Esophagus squamous epithelium (tissue), 5 donors: ENCODE measurements at regions not wholly inside any gene's neighbourhood (a gene's known extent, or its start where the extent isn't known, plus 50 kb on each side); places are given as distances from the start of the nearest gene placed in this dataset.
A peak's percentile ranks its signal among the peaks of the same experiment; 100 is the strongest.

ENCODE experiments used
- DNase-seq: peaks from one replicate; lab custom pipeline; 2025; lab: John Stamatoyannopoulos, UW
- H3K27ac ChIP-seq, 4 donors: fragments of 200-600 bp; sonication (generic); one replicate each; pipeline ENCODE4 v1.5.1; 2016 to 2019; ENCODE audit warnings: mild to moderate bottlenecking in 1 of 4
- H3K27me3 ChIP-seq, 4 donors: fragments of 200-600 bp; sonication (generic); 1 replicate in 3 of 4; 2 replicates in 1 of 4; pipeline versions ENCODE4 v1.5.1 to v1.6.0; 2017 to 2021; ENCODE audit warnings: antibody characterized with exemption in 1 of 4
- H3K36me3 ChIP-seq, 3 donors: fragments of 200-600 bp; sonication (generic); one replicate each; pipeline ENCODE4 v1.5.1; 2016 to 2019
- H3K4me1 ChIP-seq, 3 donors: fragments of 200-600 bp; sonication (generic); one replicate each; pipeline ENCODE4 v1.5.1; 2017 to 2019
- H3K4me3 ChIP-seq, 4 donors: fragments of 200-600 bp; sonication (generic); 1 replicate in 3 of 4; 2 replicates in 1 of 4; pipeline ENCODE4 v1.5.1; 2016 to 2019; ENCODE audit warnings: mild to moderate bottlenecking in 2 of 4, moderate library complexity in 1 of 4
- H3K9me3 ChIP-seq, 3 donors: fragments of 200-600 bp; sonication (generic); one replicate each; pipeline ENCODE4 v1.5.1; 2016 to 2019
- CTCF ChIP-seq, 6 experiments: fragments of 450-650 bp in 4 of 6; fragments of 200-600 bp in 2 of 6; sonication (generic) in 2 of 6; IDR thresholded peaks; one replicate each; pipeline ENCODE4 v1.5.1; 2016 to 2019; ENCODE audit warnings: antibody characterized with exemption in 6 of 6, mild to moderate bottlenecking in 4 of 6, moderate library complexity in 4 of 6
- POLR2A ChIP-seq, 4 donors: fragments of 450-650 bp; IDR thresholded peaks; one replicate each; pipeline ENCODE4 v1.6.1; 2017; ENCODE audit warnings: antibody characterized with exemption in 4 of 4, mild to moderate bottlenecking in 4 of 4, moderate library complexity in 3 of 4
- WGBS, 2 donors: methylation state at CpG; one replicate each; pipeline ENCODE4 v1.1.5; 2018; 5-methylcytosine and 5-hydroxymethylcytosine counted together
- intact Hi-C: fragments of 100-400 bp; cut with DNase I; formaldehyde crosslinking; loops from one replicate; pipeline ENCODE4 v1.15.0; 2022
- donor health status: DM: yes; HTN: yes; CAD: no.

DNA sequence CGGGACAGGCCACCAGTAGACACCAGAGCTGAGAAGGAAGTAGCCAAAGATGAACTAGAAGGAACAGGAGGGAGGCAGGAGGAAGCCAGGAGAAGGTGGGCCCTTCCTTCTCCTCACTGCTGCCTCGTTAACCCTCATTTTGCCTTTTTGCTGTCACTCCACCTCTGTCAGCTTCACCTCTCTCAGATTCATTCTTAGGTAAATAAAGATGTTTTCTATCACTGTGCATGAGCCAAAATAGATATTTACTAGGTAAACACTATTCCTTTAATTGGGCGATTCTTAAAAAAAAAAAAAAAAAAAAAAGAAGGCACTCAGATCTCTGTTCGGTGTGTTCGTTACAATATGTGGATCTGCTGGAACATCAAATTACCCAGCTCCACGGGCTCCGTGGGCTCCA, 112.3 kb downstream of the GLUL start:
- no peak overlapping the region for H3K4me3 ChIP-seq
- H3K27me3 ChIP-seq: no peaks in the 10 kb centered on the region
- no peaks in the 10 kb centered on the region for H3K4me1 ChIP-seq
- WGBS, 2 donors: 52 to 64% methylated on average over 7 of the region's 7 CpGs
- H3K36me3 ChIP-seq: no peaks in the 10 kb centered on the region
- H3K9me3 ChIP-seq: no peaks in the 10 kb centered on the region
- DNase-seq: no peak
- H3K27ac ChIP-seq: peak overlapping the region in 2 of 4 donors; percentile 6 to 45
- TF ChIP-seq CTCF (IDR thresholded peaks at IDR 0.05): no peak
- TF ChIP-seq POLR2A (IDR thresholded peaks at IDR 0.05): no peak
- intact Hi-C loops: no loop called here

DNA sequence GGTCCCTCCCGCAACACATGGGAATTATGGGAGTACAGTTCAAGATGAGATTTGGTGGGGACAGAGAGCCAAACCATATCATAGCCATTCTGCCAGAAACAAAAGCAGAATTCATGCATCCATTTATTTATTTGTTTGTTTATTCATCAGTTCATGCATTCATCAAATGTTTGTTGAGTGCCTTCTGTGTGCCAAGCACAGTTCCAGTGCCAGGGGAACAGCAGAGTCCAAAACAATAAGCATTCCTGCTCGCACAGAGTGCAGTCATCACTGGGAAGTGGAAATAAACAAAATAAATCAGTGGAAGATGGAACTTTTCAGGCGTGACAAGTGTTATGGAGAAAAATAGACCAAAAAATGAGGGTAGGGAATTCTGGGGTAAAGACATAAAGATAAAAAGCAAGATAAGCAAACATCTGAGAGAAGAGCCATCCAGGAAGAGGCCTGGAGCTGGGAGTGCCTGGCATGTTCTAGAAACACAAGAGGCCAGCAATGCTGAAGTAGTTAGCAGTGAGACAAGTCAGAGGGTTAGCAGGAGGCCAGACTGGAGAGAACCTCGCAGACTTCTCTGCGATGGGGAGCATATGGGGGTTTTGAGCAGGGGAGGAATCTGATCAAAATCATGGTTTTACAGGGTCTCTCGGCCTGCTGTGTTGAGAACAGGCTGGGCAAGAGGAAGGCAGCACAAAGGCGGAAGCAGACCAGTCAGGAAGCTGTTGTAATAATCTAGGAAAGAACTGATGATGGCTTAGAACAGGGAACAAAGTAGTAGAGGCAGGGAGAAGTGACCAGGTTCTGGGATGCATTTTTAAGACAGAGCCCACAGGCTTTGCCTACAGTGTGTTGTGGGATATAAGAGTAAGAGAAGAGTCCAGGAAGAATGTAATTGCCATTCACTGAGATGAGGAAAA, 113.2 kb downstream of the GLUL start:
- no peak overlapping the region for H3K4me3 ChIP-seq
- H3K9me3 ChIP-seq: no peaks in the 10 kb centered on the region
- no peaks in the 10 kb centered on the region for H3K27me3 ChIP-seq
- H3K36me3 ChIP-seq: no peaks in the 10 kb centered on the region
- intact Hi-C loops: no loop called here
- no peak for DNase-seq
- no peaks in the 10 kb centered on the region for H3K4me1 ChIP-seq
- TF ChIP-seq POLR2A (IDR thresholded peaks at IDR 0.05): no peak
- TF ChIP-seq CTCF (IDR thresholded peaks at IDR 0.05): no peak
- WGBS, 2 donors: 68 to 77% methylated on average over 7 of the region's 7 CpGs
- peak overlapping the region in 3 of 4 donors; percentile 6 to 45 (median 13) for H3K27ac ChIP-seq

- intact Hi-C loops: no loop called here
- no peak for DNase-seq
- Histone ChIP-seq H3K27ac (no peak overlapping the region), H3K36me3 (no peaks in the 10 kb centered on the region), H3K4me1 (no peaks in the 10 kb centered on the region), H3K27me3 (no peaks in the 10 kb centered on the region), H3K9me3 (no peaks in the 10 kb centered on the region), H3K4me3 (no peak overlapping the region)
- 74 to 87% methylated on average over 4 of the region's 4 CpGs for WGBS, 2 donors
- TF ChIP-seq POLR2A (IDR thresholded peaks at IDR 0.05): no peak
These were observed 116.3 kb downstream of the GLUL start for GRCh38 chr1:182275271-182275670.

DNA sequence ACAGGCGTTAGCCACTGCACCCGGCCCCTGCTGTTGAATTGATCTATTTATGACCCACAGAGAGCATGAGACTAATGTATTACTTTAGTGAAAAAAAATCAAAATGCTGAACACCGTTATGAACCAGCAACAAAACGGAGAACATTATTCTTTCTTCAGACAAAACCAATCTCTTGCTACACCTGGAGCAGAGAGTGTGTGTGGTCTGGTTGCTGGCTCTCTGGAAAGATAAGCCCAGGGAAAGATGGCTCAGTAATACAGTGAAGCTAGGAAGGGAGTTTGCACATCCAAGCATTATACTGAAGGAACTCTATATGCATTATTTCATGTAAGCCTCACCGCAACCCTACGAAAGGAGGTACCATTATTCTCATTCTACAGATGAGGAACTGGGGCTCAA, 117.0 kb downstream of the GLUL start:
- Histone ChIP-seq H3K36me3 (no peaks in the 10 kb centered on the region), H3K9me3 (no peaks in the 10 kb centered on the region), H3K4me1 (no peaks in the 10 kb centered on the region), H3K27ac (no peak overlapping the region), H3K4me3 (no peak overlapping the region), H3K27me3 (no peaks in the 10 kb centered on the region)
- intact Hi-C loops: no loop called here
- DNase-seq: no peak
- 92 to 96% methylated on average over 6 of the region's 6 CpGs for WGBS, 2 donors
- TF ChIP-seq CTCF (IDR thresholded peaks at IDR 0.05) (no peak), POLR2A (IDR thresholded peaks at IDR 0.05) (no peak)

DNA sequence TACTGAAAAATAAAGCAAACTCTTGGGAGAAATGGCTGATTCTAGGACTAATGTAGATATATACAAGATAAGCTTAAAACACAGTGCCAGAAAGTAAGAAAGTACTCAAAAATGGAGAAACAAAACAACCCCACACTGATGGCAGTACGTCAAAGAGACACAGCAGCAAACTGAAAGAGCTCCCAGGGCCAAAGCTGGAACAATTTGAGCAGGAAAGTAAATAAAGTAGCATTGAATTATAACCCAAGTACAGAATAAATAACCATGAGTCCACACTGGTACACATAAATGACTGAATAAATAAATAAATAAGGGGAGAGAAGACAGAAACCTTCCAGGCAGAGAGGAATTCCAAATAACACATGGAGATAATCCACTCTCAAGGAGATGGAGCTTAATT, 120.9 kb downstream of the GLUL start:
- no peaks in the 10 kb centered on the region for H3K4me1 ChIP-seq
- no peaks in the 10 kb centered on the region for H3K36me3 ChIP-seq
- WGBS, 2 donors: 90 to 94% methylated on average over 1 of the region's 1 CpG
- H3K27ac ChIP-seq: no peak overlapping the region
- no peak overlapping the region for H3K4me3 ChIP-seq
- no peak for DNase-seq
- no peak for TF ChIP-seq POLR2A (IDR thresholded peaks at IDR 0.05)
- no peak for TF ChIP-seq CTCF (IDR thresholded peaks at IDR 0.05)
- H3K27me3 ChIP-seq: no peaks in the 10 kb centered on the region
- H3K9me3 ChIP-seq: no peaks in the 10 kb centered on the region
- intact Hi-C loops: no loop called here
